COLO668 (cell line): ENCODE measurements at regions not wholly inside any gene's neighbourhood (a gene's known extent, or its start where the extent isn't known, plus 50 kb on each side); places are given as distances from the start of the nearest gene placed in this dataset.
A peak's percentile ranks its signal among the peaks of the same experiment; 100 is the strongest.

Experiments used
- DNase-seq: peaks from one replicate; lab custom pipeline; 2025; ENCODE audit not compliant: unreplicated experiment; lab: John Stamatoyannopoulos, UW

DNA sequence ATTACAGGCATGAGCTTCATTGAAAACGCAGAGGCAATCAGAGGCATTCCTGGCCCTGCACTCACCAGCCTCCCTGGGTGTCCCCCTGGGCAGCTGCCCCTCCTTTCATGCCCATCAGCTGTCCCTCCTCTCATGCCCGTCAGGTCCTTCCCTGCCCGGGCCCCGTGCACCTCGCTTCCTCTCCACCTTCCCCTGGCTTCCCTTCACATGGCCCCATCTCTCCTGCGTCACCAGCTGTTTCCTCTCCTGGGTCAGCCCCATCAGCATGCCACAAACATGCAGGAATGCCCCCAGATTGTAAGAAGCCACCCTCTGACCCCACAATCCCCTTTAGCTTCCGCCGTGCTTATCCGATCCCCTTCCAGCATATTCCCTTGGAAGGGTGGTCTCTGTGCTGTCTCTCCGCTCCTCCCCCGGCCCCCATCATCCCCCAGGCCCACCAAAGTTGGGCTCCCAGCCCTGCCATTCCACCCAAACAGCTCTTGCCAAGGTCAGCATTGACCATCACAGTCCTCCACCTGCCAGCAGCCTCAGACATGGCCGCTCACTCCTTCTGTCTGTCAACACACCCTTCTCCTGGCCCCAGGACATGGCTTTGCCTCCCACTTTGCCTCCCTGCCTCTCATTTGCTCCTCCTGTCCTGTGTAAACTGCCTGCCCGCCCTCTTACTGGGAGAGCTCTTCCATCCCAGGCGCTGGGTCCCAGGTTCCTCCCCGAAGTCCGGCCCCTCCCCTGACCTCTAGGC is 98.6 kb upstream of the IER5L start:
- no peak for DNase-seq

- no peak for DNase-seq
Observed at GRCh38 chr9:129275626-129276247, 97.7 kb upstream of the IER5L start.

DNA sequence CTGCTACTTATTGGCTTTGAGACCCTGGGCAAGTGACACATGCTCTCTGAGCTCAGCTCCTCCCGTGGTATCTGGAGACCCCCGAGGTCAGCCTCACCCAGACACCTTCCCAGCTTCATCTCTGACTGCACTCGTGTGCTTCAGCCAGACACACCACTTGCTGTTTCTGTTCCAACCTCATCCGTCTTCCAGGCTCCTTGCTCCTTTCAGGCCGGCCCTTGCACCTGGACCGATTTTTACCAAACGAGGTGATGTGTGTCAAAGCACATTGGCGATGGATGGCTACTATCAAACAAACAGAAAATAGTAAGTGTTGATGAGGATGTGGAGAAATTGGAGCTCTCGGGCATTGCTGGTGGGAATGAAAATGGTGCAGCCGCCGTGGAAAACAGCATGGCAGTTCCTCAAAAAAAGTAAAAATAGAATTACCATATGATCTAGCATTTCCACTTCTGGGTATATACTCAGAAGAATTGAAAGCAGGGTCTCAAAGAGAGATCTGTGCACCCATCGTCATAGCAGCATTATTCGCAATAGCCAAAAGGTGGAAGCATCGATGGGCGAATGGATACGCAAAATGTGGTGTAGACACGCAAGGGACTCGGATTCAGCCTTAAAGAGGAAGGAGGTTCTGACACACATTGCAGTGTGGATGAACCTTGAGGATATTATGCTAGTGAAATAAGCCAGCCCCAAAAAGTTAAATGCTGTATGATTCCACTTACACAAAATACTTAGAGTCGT is 96.1 kb upstream of the IER5L start:
- DNase-seq, result no peak

- no peak for DNase-seq
Observed at GRCh38 chr9:129273136-129273895, 95.3 kb upstream of the IER5L start.

DNA sequence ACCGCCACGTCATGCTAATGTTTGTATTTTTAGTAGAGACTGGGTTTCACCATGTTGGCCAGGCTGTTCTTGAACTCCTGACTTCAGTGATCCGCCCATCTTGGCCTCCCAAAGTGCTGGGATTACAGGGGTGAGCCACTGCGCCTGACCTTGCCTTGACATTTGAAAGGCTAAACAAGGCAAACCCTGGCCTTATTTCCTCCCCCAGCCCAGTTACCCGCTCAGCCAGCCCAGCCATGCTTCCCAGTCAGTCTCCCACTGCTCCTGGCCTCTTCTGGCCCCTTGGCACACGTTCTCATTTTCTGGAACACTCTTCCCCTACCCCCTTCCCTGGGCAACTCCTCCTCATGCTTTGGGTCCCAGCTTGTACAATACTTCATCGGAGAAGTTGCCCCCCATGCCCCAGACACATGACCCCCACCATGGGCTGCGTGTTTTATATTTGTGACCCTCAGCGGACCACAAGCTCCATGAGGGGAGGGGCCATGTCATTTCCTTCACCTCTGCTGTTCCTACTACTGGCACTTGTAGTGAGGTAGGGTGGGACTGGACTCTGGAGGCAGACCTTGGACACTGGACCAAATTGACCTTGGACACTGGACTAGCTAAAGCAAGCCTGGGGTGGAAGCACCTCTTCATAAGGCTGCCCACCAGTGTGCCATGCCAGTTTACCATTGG is 94.4 kb upstream of the IER5L start:
- DNase-seq, result no peak

GRCh38 chr9:129270903-129271431 is 92.9 kb upstream of the IER5L start:
- no peak for DNase-seq

- no peak for DNase-seq
Observed at GRCh38 chr9:129270205-129270604, 92.1 kb upstream of the IER5L start.

GRCh38 chr9:129267141-129267540 is 89.1 kb upstream of the IER5L start:
- no peak for DNase-seq

- DNase-seq, result no peak
Observed at GRCh38 chr9:129266536-129266935, 88.5 kb upstream of the IER5L start.

DNA sequence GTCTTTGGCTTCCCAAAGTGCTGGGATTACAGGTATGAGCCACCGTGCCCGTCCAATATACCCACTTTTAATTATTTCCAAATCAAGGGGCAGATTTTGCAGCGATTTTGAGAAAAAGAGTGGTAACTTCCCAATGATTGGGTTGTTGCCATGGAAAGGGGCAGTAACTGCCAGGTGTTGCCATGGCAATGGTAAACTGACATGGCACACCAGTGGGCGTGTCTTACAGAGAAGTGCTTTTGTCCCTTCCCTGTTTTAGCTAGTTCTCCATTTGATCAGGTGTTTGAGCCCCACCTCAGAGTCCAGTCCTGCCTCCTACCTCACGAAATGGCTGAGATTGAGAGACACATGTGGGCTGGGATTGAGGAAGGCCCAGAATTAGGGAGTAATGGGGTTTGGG is 86.3 kb upstream of the IER5L start:
- no peak for DNase-seq

- DNase-seq, result no peak
Observed at GRCh38 chr9:129263836-129264235, 85.8 kb upstream of the IER5L start.

GRCh38 chr9:129262261-129262660 is 84.2 kb upstream of the IER5L start:
- DNase-seq, result no peak

- DNase-seq, result no peak
Observed at GRCh38 chr9:129259375-129259774, 81.3 kb upstream of the IER5L start.

DNA sequence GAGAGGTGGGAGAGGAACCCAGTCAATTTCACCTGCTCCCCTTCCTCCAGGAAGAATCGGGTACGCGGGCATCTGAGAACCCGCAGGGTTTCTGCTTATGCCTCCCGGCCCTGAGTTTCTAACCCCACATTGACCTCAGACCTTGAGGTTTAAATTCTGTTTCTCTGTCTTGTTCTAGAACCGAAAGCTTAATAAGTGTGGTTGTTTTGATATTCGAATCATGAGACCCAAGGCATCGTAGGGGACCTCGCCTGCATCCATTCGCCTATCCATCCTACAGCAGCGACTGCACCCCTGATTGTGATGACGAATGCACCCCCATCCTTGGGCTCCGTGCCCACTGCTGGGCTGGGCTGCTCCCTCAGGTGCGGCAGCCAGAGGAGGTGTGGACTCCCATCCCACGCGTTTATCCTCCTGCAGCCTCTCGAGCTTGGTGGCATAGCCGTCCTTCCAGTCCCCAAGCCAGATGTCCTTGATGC is 80.8 kb upstream of the IER5L start:
- no peak for DNase-seq

- DNase-seq, result peak; percentile 83
Observed at GRCh38 chr9:129258124-129258822, 80.2 kb upstream of the IER5L start.

DNA sequence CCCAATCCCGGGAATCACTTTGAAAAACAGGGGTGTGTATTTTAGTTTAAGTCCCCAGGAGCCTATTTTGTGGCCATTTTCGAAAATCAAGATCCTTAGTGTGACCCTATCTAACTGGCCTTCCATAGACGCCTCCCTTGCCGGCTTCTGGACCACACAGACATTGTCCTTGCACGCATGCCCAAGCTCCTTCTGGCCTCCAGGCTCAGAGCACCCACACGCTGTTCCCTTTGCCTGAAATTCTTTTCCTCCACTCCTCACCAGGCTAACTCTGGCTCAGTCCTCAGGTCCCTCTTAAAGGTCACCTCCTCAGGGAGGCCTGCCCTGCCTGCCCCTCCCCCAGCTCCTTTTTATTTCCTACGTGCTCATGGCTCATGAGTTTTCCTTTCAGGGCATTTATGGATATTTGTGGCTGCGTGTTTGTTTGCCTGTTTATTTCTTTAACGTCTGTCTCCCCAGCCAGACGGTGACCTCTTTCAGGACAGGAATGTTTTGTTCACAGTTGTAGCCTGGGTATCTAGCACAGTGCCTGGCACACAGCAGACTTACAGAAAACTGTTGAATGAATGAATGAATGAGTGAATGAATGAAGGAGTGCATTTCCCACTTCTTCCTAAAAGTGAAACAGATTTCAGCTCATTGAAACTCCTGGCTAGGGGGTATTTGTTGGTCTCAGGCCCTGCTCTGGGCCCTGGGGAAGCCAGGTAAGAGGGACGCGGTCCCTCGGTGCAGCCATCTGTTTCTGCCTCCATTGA is 79.1 kb upstream of the IER5L start:
- DNase-seq, result no peak

GRCh38 chr9:129254566-129255287 is 76.7 kb upstream of the IER5L start:
- no peak for DNase-seq

DNA sequence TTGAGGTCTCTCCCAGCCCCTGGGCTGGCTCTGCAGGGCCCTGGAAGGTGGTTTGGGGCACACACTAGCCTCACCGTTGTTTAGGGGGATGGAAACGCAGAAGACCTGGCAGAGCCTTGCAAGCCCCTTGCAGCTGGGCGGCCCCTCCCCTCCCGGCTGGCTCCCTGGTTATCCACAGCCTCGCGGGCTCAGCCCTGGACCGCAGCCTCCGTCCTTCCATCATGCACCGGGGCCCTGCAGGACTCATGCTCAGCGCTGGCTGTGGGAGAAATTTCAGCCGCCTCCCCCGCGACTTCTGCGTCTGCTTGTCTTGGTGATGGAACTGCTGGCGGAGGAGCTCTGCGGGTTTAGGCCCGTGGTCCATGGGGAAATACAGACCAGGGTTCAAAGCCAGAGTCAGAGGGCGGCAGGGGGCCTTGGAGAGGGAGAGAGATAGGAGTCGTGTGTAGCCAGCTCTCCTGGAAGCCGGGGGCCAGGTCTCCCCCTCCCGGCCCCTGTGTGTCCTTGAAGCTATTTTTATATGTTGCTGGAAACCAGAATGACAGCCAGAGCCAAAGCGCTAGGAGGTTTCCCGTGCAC is 75.8 kb upstream of the IER5L start:
- DNase-seq, result no peak
